Stimulated activated CD4-positive, alpha-beta T cell treated with anti-CD3 and anti-CD28 coated beads, Interleukin-4, amount 100 ng/mL, for 1 hour (primary cell): ENCODE measurements at regions not wholly inside any gene's neighbourhood (a gene's known extent, or its start where the extent isn't known, plus 50 kb on each side); places are given as distances from the start of the nearest gene placed in this dataset.
"Not testable (repeated sequence)": the region's sequence is repeated elsewhere in the genome, so short reads cannot be mapped to it uniquely, and the experiment has no call there.

Source experiments
- DNase-seq: peaks from one replicate; pipeline ENCODE4 v3.0.0-alpha.2; 2020

GRCh38 chr1:244271691-244272308 lies 179.9 kb downstream of the ADSS2 start:
- no peak for DNase-seq

GRCh38 chr1:244272471-244273261 lies 179.0 kb downstream of the ADSS2 start:
- peak; percentile 58 for DNase-seq

- no peak for DNase-seq
These were observed 178.4 kb downstream of the ADSS2 start for GRCh38 chr1:244273262-244273844.

DNA sequence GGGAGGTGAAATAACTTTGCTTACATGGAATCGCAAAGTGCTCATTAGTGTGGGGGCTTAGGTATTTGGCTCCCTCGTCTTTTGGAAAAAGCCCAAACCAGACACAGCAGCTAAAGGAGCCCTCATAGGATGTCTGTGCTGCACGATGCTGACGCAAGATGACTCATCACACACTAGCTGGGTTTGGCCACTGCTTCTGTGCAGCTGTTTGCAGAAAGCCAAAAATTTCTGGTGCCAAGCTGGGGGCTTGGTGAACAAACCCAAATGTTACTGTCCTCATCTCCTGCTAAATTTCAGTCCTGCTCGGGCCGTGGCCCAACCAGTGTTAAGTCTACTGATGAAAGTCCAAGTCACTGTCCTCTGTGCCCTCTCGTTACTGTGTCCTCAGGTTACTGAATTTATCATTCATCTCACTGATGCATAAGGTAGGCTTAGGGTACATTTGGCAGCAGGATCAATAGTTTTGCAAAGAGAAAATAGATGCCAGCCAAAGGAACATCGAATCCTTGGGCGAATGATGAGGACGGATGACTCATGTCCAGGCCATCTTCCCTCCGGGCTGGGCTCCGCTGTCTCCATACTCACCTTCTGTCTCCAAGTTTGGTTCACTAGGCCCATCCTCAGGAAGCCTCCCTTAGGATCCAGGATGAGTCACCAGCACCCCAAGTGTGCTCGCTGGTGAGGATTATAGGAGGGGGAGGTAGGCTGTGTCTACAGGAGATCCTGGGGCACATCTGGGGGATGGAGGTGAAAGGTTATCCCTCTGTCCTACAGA lies 177.7 kb downstream of the ADSS2 start:
- no peak for DNase-seq

DNA sequence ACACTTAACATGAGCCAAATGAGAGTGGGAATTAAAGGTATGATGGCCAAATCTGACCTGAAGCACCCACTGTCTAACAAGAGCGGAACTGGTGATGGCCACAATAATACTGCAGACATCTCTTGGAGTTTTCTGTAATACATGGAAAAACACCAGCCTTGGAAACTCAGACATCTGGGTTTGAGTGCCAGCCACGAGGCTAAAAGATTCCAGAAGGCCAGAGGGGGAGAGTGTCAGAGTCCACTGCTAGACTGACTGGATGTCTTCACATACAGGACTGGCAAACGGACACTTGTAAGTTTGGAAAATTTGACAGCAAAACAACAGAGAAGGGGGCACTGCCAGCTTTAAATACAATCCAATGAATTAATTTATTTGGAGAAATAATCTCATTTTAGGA lies 175.1 kb downstream of the ADSS2 start:
- DNase-seq = no peak

DNA sequence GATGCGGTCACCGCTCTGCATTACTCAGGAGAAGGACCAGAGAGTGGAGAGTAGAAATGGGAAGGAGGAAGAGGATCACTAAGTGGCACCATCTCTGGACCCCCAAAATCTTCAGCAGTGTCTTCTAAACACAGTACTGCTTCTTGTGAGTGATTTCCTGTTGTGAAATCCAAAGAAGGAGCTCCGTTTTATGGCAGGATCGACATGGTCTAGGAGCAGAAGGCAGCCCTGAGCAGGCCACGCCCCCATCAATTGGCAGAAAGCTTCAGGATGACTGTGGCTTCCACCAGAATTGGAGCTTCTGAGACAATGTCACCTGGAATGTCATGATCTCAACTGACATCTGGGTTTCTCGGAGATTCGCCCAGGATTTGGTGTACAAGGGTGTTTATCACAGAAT lies 171.5 kb downstream of the ADSS2 start:
- no peak for DNase-seq

DNA sequence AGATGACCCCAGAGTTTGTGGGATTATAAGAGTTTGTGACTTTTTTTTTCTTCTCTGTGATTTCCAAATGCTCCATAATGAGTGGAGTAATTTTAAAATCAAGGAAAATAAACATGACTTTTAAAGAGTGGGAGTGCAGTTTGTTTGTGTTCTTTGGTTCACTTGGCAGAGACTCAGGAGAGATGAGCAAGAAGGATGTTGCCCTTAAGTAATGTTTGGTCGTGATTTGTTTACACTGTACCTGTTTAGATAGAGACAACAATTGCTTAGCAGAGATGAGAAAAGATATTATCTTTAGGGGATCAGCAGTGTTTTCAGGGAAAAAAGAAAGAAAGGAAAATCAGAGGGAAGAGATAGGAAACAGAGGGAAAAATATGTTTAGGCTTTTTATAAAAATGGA lies 170.8 kb downstream of the ADSS2 start:
- no peak for DNase-seq

DNA sequence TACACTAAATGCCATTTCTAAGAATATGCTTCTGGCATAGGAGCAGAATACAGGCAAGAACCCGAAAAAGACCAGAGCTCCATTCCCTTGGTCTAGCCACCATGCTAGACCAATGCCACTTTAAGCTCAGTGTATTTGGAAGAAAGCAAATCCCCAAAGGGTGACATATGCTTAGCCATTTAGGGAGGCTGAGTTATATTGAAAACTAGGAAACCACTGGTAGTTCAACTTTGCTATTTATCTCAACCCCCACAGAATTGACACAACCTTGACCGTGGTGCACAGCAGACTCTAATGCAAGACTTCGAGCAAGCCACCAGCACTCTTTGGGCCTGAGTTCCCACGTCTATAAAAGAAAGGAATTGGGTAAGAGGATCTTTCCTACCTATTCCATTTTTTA lies 167.9 kb downstream of the ADSS2 start:
- no peak for DNase-seq

GRCh38 chr1:244284641-244285156 lies 167.0 kb downstream of the ADSS2 start:
- DNase-seq = no peak

DNA sequence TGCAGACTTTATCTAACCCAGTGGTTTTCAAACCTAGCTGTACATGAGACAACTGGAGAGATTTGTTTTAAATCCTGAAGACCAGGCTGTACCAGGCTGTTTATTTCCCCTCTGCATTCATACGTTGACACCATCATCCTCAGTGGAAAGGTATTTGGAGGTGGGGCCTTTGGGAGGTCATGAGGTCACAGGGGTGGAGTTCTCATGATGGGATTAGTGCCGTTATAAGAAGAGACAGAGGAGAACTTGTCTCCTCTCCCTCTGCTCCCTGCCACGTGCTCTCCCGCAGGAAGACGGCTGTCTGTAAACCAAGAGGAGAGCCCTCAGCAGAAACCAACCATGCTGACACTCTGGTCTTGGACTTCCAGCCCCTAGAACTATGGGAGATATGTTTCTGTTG lies 165.4 kb downstream of the ADSS2 start:
- no peak for DNase-seq

DNA sequence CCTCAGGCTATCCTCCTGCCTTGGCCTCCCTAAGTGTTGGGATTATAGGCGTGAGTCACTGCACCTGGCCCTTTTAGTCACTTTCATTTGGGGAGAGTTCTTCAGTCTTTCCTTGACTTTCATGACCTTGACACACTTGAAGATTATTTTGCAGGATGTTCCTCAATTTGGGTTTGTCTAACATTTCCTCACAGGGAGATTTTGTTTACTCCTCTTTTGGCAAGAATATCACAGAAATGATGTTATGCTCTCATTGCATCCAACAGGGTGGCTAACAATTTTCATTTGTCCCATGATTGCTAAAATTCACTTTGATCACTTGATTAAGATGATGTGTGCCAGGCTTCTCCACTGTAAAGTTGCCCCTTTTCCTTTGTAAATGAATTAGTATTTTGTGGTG lies 164.0 kb downstream of the ADSS2 start:
- no peak for DNase-seq

DNA sequence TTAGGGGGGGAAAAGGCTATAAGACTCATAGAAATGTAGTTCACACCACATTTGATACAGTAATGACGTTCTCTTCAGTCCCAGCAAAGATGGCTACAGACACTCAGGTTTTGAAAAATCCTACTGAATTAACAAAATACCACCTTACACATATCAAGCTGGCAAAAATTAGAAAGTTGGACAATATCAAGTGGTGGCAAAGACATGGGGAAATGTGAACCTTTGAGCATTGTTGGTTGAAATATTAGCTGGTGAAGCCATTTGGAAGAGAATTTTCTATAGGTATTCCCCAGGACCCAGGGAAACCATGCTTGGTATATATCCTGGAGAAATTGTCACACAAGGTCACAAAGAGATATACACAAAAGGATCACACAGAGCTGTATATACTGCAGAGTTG lies 163.0 kb downstream of the ADSS2 start:
- no peak for DNase-seq

DNA sequence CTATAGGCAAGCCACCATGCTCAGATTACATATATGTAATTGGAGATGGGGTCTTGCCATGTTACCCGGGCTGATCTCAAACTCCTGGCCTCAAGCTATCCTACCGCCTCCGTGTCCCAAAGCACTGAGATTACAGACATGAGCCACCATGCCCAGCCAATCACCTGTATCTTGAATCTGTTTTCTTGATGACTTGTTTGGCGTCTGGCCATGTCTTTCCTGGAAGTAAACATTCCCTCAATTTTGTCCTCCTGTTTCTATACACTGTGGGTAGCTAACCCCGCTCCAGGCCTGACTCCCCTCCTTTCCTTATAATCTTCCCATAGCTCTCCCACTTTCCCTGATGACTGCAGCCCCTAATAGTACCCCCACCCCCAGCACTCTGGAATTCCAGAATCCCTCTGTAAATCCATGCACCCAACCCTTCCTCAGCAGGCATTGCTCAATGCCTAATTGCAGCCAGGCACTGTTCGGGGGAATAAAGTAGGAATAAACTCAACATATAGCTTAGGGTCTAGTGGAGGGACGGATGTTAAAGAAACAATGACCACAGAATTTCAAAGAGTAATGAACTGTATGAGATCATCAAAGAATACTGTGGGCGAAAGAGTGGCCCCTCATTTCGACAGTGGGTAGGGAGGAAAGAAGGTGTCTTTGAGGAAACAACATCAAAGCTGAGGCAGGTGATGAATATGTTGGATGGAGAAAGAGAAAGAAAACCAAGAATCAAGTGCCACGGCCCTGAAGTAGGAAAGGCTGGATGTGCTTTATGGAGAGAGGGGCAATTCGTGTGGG lies 161.5 kb downstream of the ADSS2 start:
- DNase-seq = no peak

- no peak for DNase-seq
These were observed 160.2 kb downstream of the ADSS2 start for GRCh38 chr1:244291236-244292201.

DNA sequence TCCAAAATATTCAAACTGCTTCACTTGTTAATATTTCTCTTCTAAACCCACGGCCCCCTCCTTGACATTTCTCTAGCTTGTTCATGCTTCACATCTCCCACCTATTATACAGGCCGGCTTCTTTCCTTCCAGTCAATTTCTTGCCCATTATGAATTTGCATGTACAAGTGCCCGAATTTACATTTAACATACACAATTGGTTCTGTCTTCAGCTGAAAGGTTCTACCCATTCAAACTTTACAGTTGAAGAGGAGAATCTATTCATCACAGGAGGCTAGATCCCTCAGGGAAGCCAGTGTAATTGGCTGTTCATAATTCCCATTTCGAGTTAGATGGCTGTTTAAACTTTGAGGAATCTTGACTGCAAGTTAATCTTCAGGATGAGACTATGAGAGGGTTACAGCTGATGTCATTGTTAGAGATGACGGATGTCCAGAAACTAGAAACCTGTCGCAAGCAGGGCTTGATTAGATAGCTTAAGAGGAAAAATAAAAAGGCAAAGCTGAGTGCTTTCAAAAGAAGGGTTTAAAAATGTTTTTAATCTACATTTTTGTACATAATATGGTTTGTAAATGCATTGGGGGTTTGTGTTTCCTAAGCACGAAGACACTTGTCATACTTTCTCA lies 157.0 kb downstream of the ADSS2 start:
- DNase-seq = no peak

- DNase-seq = no peak
These were observed 155.7 kb downstream of the ADSS2 start for GRCh38 chr1:244296003-244296402.

DNA sequence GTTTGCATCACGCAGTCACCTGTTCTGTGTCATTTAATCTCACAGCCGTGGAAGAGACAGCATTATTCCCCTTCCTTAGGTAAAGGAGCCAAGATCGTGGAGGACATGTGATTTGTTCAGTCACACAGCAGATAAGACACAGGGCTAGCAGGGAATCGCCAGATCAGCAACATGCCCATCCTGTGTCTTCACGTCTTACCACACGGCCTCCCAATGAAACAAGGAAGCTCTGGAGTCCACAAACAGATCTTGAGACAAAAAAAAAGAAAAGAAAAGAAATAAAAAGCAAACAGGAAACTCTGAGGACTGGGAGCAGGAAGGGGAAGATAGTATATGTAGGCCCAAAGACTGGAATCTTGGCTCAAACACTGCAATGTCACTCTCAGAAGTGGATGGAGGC lies 155.3 kb downstream of the ADSS2 start:
- DNase-seq = no peak

- no peak for DNase-seq
These were observed 154.6 kb downstream of the ADSS2 start for GRCh38 chr1:244297087-244297486.

- no peak for DNase-seq
These were observed 154.1 kb downstream of the ADSS2 start for GRCh38 chr1:244297616-244298015.

DNA sequence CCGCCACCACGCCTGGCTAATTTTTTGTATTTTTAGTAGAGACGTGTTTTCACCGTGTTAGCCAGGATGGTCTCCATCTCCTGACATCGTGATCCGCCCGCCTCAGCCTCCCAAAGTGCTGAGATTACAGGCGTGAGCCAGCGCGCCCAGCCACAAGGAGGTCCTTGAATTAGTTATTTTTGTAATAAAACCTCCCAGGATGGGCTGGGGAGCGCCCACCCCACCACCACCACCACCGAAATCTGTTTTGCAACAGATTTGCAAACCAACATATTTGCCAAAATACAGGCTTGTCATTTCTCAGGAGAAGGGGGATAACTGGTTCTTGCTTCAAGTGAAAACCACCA lies 151.7 kb downstream of the ADSS2 start:
- not testable (repeated sequence) for DNase-seq

GRCh38 chr1:244301595-244302130 lies 150.0 kb downstream of the ADSS2 start:
- no peak for DNase-seq
